ENCODE measurements at regions not wholly inside any gene's neighbourhood (a gene's known extent, or its start where the extent isn't known, plus 50 kb on each side); places are given as distances from the start of the nearest gene placed in this dataset.

DNA sequence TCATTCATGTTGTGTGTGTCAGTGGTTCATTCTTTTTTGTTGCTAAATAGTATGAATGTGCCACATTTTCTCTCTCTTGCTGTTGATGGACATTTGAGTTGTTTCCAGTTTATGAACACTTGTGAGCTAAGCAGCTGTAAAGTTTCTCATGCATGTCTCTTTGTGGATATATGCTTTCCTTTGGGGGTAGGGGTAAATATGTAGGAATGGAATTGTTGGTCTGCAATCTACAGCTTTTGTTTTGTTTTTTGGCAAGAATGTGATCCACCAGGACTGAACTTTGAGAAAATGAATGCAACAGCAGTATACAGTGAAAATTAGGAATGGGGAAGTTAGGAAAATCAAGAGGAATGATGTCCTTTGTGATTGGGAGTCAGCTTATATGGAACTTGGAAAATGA is 226.3 kb downstream of the CDCA7 start:
- no peak for DNase-seq
- Histone ChIP-seq H3K36me3 (no peaks in the 10 kb centered on the region), H3K4me1 (no peaks in the 10 kb centered on the region), H3K27me3 (no peaks in the 10 kb centered on the region), H3K4me3 (ENCODE audit: low read depth, low read length) (no peak overlapping the region), H3K9me3 (no peaks in the 10 kb centered on the region)
- TF ChIP-seq, protein P1, sequence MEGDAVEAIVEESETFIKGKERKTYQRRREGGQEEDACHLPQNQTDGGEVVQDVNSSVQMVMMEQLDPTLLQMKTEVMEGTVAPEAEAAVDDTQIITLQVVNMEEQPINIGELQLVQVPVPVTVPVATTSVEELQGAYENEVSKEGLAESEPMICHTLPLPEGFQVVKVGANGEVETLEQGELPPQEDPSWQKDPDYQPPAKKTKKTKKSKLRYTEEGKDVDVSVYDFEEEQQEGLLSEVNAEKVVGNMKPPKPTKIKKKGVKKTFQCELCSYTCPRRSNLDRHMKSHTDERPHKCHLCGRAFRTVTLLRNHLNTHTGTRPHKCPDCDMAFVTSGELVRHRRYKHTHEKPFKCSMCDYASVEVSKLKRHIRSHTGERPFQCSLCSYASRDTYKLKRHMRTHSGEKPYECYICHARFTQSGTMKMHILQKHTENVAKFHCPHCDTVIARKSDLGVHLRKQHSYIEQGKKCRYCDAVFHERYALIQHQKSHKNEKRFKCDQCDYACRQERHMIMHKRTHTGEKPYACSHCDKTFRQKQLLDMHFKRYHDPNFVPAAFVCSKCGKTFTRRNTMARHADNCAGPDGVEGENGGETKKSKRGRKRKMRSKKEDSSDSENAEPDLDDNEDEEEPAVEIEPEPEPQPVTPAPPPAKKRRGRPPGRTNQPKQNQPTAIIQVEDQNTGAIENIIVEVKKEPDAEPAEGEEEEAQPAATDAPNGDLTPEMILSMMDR (IDR thresholded peaks at IDR 0.05; ENCODE audit: low read depth, low read length): no peak

DNA sequence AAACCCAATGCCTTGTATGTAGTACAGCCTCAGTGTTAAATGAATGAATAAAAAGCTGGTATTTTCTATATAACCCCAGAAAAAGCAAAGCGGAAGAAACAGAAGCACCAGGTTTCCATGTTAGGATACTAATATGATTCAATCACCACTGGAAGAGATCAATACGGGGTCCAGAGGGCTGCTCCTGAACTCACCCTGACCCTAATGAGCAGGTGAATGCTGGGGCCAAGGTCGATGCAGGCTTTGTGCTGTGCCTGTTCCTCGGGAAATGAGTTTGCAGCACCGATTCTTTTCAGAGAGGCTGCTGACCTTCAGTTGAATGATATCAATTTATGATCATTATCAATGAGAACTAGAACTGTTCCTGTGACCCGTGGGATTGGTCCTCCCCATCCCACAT is 228.5 kb downstream of the CDCA7 start:
- Histone ChIP-seq H3K27me3 (no peaks in the 10 kb centered on the region), H3K9me3 (no peaks in the 10 kb centered on the region), H3K36me3 (no peaks in the 10 kb centered on the region), H3K4me1 (no peaks in the 10 kb centered on the region), H3K4me3 (ENCODE audit: low read depth, low read length) (no peak overlapping the region)
- TF ChIP-seq, protein P1 (IDR thresholded peaks at IDR 0.05; ENCODE audit: low read depth, low read length): no peak
- DNase-seq: no peak

DNA sequence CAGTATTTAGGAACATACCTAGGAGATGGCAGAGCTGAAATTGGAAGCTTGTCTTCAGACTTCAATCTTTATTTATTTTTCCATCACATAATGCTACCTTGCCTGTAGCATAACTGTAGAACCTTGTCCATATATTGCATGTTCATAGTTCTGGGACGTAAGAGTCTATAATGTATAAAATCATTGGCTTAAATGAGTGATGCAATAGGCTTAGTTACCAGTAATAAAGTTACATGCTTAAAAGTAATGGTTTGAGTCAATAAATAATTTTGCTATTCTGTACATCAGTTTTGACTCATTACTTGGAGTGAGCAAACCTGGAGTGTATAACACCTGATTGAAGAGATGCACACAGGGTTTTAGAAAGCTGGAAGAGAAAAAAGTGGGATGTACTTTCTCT is 229.3 kb downstream of the CDCA7 start:
- Histone ChIP-seq H3K36me3 (no peaks in the 10 kb centered on the region), H3K4me3 (ENCODE audit: low read depth, low read length) (no peak overlapping the region), H3K4me1 (no peaks in the 10 kb centered on the region), H3K27me3 (peaks cover under 1% of the 10 kb centered on the region; the same call in 1 of the 2 replicates), H3K9me3 (no peaks in the 10 kb centered on the region)
- TF ChIP-seq, protein P1 (IDR thresholded peaks at IDR 0.05; ENCODE audit: low read depth, low read length): no peak
- DNase-seq: no peak

DNA sequence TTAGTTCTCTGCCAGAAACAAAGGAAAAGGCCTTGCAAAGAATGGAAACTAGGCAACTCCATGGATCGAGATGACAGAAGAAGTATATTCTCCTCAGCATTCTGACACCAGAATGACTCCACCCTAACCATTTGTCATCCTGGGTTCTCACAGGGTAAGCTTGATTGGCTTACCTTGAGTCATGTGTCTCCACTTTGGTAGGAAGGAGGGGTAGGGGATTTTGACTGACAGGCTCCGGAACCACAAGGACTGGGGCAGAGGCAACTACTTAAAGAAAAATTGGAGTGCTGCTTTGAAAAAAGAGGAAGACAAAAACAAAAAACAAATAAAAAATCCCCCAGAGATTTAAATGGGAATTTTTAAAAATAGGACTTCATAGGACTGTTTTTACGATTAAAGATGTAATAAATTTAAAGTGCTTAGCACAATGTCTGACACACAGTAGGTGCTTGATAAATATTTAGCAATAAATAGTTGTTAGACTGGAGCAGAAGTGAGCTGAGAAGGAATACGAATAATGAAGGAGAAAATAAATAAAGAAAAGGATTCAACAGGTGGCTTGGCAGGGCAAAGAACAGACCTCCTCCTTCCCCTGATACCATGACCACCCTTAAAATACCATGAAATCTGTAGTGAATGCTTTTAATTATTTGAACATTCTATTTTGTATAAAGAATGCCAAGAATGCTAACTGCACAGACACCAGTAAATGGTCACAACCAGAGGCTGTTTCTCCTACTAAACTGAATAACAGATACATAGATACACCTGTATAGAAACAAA is 230.2 kb downstream of the CDCA7 start:
- TF ChIP-seq, protein P1 (IDR thresholded peaks at IDR 0.05; ENCODE audit: low read depth, low read length): no peak
- H3K36me3 ChIP-seq: no peaks in the 10 kb centered on the region
- H3K4me1 ChIP-seq: no peaks in the 10 kb centered on the region
- H3K4me3 ChIP-seq (ENCODE audit: low read depth, low read length): no peak overlapping the region
- peaks cover 3% of the 10 kb centered on the region; the same call in 1 of the 2 replicates for H3K27me3 ChIP-seq
- no peaks in the 10 kb centered on the region for H3K9me3 ChIP-seq
- no peak for DNase-seq

DNA sequence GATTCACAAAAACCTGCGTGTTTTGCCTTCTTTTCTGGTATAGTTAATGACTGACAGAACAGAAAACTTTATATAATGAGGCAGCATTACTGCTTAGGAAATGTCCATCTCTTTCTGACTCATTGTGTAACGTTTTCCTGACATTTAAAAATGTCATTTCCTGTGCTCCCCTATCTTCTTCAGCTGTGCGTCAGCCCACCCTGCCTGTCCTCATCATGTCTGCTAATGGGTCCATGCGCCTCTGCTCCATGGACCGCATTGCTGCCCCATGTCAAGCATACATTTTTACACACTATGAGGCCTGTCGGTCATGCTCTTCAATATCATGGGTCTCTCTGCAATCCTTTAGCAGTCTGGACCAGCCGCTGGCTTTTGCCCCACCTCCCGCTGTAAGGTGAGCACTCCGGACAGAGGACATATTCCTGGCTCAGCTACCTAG is 234.3 kb downstream of the CDCA7 start:
- Histone ChIP-seq H3K36me3 (no peaks in the 10 kb centered on the region), H3K27me3 (peaks cover 3% of the 10 kb centered on the region; the same call in 1 of the 2 replicates), H3K4me1 (no peaks in the 10 kb centered on the region), H3K9me3 (no peaks in the 10 kb centered on the region), H3K4me3 (ENCODE audit: low read depth, low read length) (no peak overlapping the region)
- no peak for DNase-seq
- TF ChIP-seq, protein P1 (IDR thresholded peaks at IDR 0.05; ENCODE audit: low read depth, low read length): no peak

DNA sequence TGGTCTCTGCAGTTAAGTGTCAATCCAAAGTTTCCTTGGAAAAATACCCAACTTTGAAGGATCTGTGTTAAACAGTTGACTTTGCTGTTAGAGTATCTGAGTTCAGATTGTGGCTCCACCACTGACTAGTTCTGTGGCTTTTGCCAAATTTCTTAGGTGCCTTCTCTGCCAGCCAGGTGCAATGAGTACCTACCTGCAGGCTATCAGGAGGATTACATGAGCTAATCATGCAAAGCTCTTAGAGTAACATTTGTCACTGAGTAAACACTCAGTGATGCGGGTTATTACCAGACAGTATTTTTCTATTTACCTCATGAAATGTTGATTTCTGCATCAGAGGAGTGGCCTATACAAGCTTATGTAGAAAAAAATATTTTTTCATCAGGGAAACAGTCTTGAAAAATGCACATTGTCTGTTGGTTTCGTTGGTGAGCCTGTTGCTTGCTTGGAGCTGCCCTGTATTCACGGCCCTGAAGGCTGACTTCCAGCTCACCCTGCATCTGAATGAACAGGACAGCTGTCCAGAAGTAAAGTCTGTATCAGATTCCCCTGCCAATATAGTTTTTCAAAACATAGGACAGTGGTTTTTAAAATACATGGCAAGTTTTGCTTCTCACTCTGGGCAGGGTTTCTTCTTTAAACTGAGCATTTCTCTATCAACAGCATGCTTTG is 235.1 kb downstream of the CDCA7 start:
- DNase-seq: no peak
- TF ChIP-seq, protein P1 (IDR thresholded peaks at IDR 0.05; ENCODE audit: low read depth, low read length): no peak
- no peaks in the 10 kb centered on the region for H3K9me3 ChIP-seq
- H3K27me3 ChIP-seq: peaks cover 3% of the 10 kb centered on the region; the same call in 1 of the 2 replicates
- H3K4me1 ChIP-seq: no peaks in the 10 kb centered on the region
- no peaks in the 10 kb centered on the region for H3K36me3 ChIP-seq
- H3K4me3 ChIP-seq (ENCODE audit: low read depth, low read length): no peak overlapping the region
